Astrocyte (in vitro differentiated cells and primary cell): ENCODE measurements at regions not wholly inside any gene's neighbourhood (a gene's known extent, or its start where the extent isn't known, plus 50 kb on each side); places are given as distances from the start of the nearest gene placed in this dataset.

Experiments used
- EZH2 ChIP-seq: IDR thresholded peaks from 2 replicates; pipeline ENCODE4 v1.6.1; 2012; ENCODE audit warnings: mild to moderate bottlenecking, low read length, inconsistent platforms; ENCODE audit not compliant: insufficient read depth
- TF ChIP-seq, protein P1 (sequence below): IDR thresholded peaks from 2 replicates; pipeline ENCODE4 v1.5.1; 2011; ENCODE audit warnings: low read depth, mild to moderate bottlenecking, inconsistent platforms, low read length, moderate library complexity; ENCODE audit not compliant: insufficient read depth

DNA sequence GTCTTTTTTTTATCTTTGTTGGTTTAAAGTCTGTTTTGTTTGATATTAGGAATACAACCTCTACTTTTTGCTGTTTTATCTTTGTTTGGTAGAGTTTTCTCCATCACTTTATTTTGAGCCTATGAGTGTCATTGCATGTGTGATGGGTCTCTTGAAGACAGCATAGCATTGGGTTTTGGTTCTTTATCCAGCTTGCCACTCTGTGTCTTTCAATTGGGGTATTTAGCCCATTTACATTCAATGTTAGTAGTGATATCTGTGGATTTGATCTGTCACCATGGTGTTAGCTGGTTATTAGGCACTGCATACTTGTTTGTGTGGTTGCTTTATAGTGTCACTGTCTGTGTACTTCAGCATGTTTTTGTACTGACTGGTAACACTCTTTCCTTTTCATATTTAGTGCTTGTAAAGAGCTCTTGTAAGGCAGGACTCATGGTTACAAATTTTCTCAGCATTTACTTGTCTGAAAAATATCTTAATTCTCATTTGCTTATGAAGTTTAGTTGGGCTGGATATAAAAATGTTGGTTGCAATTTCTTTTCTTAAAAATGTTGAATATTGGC is 845.5 kb downstream of the TLE4 start:
- TF ChIP-seq EZH2 = no peak
- TF ChIP-seq, protein P1, sequence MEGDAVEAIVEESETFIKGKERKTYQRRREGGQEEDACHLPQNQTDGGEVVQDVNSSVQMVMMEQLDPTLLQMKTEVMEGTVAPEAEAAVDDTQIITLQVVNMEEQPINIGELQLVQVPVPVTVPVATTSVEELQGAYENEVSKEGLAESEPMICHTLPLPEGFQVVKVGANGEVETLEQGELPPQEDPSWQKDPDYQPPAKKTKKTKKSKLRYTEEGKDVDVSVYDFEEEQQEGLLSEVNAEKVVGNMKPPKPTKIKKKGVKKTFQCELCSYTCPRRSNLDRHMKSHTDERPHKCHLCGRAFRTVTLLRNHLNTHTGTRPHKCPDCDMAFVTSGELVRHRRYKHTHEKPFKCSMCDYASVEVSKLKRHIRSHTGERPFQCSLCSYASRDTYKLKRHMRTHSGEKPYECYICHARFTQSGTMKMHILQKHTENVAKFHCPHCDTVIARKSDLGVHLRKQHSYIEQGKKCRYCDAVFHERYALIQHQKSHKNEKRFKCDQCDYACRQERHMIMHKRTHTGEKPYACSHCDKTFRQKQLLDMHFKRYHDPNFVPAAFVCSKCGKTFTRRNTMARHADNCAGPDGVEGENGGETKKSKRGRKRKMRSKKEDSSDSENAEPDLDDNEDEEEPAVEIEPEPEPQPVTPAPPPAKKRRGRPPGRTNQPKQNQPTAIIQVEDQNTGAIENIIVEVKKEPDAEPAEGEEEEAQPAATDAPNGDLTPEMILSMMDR = no peak
